ENCODE measurements at regions not wholly inside any gene's neighbourhood (a gene's known extent, or its start where the extent isn't known, plus 50 kb on each side); places are given as distances from the start of the nearest gene placed in this dataset.
"Not testable (repeated sequence)": the region's sequence is repeated elsewhere in the genome, so short reads cannot be mapped to it uniquely, and the experiment has no call there.

DNA sequence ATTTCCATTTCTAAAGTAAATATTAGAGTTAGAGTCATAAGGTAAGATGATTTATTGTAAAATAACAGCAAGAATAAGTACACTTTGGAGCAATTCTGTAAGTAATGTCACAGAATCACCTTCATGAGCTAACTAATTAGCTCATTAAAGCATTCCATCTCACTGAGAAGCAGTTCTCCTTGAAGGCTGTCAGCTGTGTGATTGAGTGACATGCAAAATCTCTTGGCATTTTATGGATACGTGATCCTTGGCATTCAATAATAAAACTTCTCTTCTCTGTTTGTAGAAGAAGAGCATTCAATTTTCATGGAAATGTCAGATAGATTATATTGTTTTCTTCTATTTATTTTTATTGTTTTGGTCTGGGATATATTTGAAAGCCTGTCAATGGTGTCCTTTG, 1389.3 kb downstream of the GATA3 start:
- FAIRE-seq (no peak), DNase-seq (ENCODE audit: low spot score) (no peak)

DNA sequence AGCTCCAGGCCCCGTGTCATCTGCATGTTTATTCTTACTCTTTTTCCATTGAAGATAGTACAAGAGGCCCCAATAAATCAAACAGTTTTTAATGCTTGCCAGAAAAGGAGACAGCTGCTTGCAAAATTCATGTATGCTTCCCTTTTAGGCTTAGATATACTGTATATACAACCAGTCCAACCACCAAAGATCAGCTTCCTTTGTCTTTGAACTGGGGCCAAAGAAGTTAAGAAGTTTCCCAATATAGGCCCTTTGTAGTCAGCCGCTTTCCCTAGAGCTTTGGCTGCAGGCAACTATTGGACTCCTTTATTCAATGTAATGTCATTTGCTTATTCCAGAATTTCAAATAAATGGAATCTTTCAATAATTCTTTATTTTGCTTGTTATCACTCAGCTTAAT, 1395.0 kb downstream of the GATA3 start:
- FAIRE-seq = no peak

DNA sequence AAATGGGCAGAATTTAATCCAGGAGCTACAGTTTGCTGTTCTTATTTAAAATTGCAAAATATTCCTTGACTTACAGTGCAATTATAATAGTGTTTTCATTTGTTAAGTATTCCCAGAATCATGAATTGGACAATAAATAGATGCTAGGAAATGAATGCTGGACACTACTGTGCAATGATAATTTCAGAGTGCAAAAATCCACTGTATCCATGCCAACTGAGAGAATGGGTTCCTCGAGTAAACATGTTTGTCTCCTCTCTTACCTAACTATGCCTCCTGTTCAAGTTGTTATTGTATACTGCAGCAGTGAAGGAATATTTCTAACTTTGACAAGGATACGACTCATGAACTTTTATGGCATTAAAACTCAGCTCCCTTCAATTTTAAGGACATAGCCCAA, 1396.3 kb downstream of the GATA3 start:
- FAIRE-seq = no peak
- no peak for DNase-seq (ENCODE audit: low spot score)

More for the DNA sequence above, 1395.0 kb downstream of the GATA3 start:
- DNase-seq (ENCODE audit: low spot score) = no peak

GRCh38 chr10:9451211-9451773, 1396.8 kb downstream of the GATA3 start:
- FAIRE-seq = no peak
- no peak for DNase-seq (ENCODE audit: low spot score)

GRCh38 chr10:9452056-9452455, 1397.6 kb downstream of the GATA3 start:
- DNase-seq (ENCODE audit: low spot score) = no peak
- no peak for FAIRE-seq

GRCh38 chr10:9453871-9454270, 1399.4 kb downstream of the GATA3 start:
- not testable (repeated sequence) for FAIRE-seq; DNase-seq (ENCODE audit: low spot score)

DNA sequence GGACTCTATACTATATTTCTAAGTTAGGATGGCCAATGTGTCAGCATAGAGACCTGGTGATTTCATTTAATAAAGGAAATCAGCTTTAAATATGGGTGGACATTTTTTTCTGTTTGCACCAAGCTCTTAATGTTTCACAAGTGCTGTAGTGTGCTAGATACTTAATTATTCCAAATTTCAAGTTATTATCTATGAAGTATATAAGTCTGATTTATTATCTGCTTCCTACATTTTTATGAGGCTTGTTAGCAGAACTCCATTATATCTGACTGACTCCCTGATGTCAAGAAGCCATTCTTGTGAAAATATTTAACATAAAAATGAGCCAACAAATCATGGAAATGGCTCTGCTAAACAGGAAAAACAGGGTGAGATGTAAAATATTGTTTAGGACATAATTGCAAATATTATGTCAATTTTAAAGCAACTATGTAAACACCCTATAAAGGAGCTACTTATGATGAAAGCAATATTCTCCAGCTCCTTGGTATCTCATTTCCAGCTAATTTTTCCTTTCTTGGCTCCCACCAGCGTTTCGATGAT, 1415.2 kb downstream of the GATA3 start:
- FAIRE-seq (no peak), DNase-seq (ENCODE audit: low spot score) (no peak)

DNA sequence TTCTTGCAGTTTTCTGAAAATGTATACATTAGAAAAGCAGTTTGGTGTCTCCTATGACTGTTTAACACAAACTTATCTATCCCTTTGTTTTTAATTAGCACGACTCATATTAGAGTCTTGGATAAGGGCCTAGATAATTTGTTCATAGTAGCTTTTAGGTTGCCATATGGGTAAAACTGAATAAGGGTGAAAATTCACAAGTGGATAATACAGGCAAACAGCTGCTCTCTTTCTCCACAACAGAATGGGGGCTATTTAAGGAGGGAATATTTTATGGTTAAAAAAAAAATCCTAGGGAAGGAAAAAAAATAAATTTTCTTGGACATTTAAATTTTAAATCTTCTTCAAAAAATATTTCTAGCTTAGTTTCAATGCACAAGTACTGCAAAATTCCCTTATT, 1416.1 kb downstream of the GATA3 start:
- FAIRE-seq = no peak
- no peak for DNase-seq (ENCODE audit: low spot score)

DNA sequence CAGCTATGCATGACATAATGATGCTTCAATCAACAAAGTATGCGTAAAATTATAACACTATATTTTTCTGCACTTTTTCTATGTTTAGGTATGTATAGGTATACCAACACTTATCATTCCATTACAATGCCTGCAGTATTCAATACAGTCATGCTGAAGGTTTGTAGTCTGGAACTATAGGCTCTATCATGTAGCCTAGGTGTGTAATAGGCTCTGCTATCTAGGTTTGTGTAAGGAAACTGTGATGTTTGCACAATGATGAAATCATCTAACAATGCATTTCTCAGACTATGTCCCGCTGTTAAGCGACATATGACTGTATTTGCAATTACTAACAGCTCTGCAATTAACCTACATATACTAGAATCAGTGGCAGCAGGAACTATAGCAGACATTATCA, 1447.5 kb downstream of the GATA3 start:
- DNase-seq (ENCODE audit: low spot score) (no peak), FAIRE-seq (no peak)

- FAIRE-seq = no peak
- no peak for DNase-seq (ENCODE audit: low spot score)
Measured at GRCh38 chr10:9504227-9504626, 1449.7 kb downstream of the GATA3 start.

DNA sequence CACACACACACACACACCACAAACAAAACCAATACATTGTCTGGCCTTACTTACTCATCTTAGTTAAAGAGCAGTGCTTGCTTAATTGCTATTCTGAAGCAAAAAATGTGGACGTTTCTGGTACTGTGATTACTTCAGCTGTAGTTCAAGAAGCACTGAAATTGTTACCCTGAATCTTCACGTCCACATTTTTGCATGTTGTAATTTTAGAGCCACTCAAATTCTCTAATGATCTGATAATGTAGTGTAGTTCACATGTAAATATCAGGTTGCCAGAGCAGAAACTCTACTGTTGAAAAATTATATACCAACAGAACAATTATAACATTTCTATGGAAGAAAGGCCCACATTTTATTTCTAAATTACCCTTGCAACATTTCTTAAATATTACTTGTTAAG, 1451.1 kb downstream of the GATA3 start:
- DNase-seq (ENCODE audit: low spot score) (no peak), FAIRE-seq (no peak)

DNA sequence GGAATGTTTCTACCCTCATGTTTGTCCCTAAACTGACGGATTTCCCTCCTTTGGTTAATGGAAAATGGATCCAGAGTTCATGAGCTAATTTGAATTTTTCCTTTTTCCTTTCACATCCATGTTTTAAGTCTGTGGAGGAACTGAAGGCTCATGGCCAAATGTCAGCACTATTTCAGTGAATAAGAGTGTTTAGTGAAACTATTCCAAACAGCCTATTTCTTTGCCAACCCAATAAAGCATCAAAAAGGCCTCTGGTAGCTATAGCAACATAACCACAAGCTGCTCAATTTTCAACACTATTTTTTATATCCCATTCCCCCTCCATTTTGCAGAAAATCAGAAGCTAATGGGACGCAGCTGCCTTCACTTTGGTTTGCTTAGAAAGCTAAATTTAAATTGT, 1454.1 kb downstream of the GATA3 start:
- FAIRE-seq = no peak
- DNase-seq (ENCODE audit: low spot score) = no peak

GRCh38 chr10:9510626-9511025, 1456.1 kb downstream of the GATA3 start:
- DNase-seq (ENCODE audit: low spot score) (no peak), FAIRE-seq (no peak)

DNA sequence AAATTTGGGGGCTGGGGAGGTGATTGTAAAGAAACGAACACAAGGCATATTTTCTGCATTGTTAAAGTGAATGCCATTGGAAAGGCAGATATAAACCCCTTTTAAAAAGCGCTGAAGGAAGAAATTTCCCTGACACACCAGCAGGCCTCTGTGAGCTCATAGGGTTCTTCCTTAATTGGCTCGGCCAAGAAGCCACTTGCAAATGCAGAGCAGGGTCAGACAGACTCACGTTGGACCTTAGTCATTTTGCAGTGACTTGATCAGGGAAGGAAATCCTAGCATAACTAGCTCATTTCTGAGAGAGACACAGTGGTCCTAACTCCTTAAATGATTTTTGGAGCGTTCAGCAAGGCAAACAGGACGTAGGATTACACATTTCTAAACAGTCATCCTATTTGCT, 1461.4 kb downstream of the GATA3 start:
- FAIRE-seq = no peak
- no peak for DNase-seq (ENCODE audit: low spot score)

DNA sequence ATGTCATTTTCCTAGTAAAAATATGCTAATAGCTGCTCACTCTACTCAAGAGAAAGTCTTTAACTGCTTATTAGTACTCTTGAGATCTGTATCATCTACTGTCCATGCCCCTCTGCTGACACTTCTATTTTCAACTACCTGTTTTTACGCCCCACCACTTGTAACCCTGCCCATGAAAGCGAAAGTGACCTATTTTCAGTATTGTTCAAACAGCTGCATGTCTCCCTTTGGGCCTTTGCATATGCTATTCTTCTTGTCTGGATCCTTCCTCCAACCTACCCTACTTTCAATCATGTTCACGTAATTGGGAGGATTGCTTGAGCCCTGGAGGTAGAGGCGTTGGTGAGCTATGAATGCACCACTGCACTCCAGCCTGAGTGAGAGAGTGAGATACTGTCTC, 1481.3 kb downstream of the GATA3 start:
- no peak for DNase-seq (ENCODE audit: low spot score)
- FAIRE-seq = no peak

- FAIRE-seq (no peak), DNase-seq (ENCODE audit: low spot score) (no peak)
Measured at GRCh38 chr10:9545073-9545472, 1472.6 kb upstream of the CELF2 start.

- FAIRE-seq = no peak
Measured at GRCh38 chr10:9547936-9548904, 1469.5 kb upstream of the CELF2 start.

DNA sequence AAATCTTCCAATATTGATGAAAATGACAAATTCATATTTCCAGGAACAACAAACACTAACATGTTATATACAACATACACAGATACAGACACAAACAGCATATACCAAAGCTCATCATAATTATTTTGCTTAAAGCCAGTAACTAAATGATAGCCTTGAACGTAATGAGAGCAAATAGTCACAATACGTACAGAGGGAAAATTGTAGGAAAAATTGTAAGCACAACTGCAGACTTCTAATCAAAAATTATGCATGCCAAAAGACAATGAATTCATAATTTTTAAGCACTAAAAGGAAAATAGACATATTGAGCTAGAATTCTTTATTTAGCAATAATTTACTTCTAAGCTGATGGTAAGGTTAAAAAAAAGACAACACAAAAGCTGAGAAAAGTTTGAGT, 1466.9 kb upstream of the CELF2 start:
- DNase-seq (ENCODE audit: low spot score) (no peak), FAIRE-seq (no peak)

More at GRCh38 chr10:9547936-9548904, 1469.5 kb upstream of the CELF2 start:
- no peak for DNase-seq (ENCODE audit: low spot score)

DNA sequence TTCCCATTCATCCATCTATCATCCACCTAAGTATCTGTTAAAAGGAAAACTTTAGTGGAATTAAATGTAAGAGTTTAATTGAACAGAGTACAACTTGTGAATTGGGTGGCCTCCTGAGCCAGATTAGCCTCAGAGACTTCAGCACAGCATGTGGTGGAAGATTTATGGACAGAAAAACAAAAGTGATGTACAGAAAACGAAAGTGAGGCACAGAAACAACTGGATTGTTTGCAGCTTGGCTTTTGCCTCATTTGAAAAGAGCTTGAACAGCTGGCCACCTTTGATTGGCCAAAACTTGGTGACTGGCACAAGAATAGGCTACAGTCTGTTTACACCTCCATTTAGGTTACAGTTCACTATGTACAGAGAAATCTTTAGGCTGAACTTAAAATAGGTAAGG, 1463.4 kb upstream of the CELF2 start:
- no peak for DNase-seq (ENCODE audit: low spot score)
- FAIRE-seq = no peak

GRCh38 chr10:9560976-9561375, 1456.7 kb upstream of the CELF2 start:
- FAIRE-seq (no peak), DNase-seq (ENCODE audit: low spot score) (no peak)

- FAIRE-seq = no peak
- DNase-seq (ENCODE audit: low spot score) = no peak
Measured at GRCh38 chr10:9561821-9562505, 1455.7 kb upstream of the CELF2 start.

DNA sequence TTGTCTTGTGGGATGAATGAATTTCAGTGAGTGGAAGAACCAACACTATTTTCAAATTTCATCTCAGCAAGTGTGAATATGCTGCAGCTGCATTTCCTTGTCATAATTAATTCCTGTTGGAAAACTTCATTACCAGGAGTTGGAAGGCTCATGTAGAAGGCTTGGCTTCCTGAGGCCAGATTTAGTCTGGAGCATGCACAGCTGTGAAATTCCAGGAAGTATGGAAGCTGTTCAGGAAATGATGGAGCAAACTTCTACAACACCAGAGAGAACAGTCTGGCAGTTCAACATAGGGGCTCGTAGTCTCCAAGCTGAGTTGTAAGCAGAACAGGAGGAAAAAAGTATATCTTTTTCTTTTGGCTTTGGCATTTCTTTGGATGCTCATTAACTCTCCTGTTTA, 1439.9 kb upstream of the CELF2 start:
- DNase-seq (ENCODE audit: low spot score) = no peak
- no peak for FAIRE-seq

Measured in RCC 7860 (cell line).